HG03108 (cell line): ENCODE measurements at regions not wholly inside any gene's neighbourhood (a gene's known extent, or its start where the extent isn't known, plus 50 kb on each side); places are given as distances from the start of the nearest gene placed in this dataset.

Experiments
- ATAC-seq: cut with Tn5 transposase; IDR thresholded peaks from one replicate; pipeline ENCODE4 v1.9.1; 2021; ENCODE audit warnings: moderate library complexity; ENCODE audit not compliant: unreplicated experiment

GRCh38 chr10:113434950-113435349 is 117.9 kb upstream of the HABP2 start:
- no peak for ATAC-seq

- no peak for ATAC-seq
Observed at GRCh38 chr10:113435881-113436280, 117.0 kb upstream of the HABP2 start.

GRCh38 chr10:113436851-113437250 is 116.0 kb upstream of the HABP2 start:
- no peak for ATAC-seq

GRCh38 chr10:113438652-113439051 is 114.2 kb upstream of the HABP2 start:
- no peak for ATAC-seq

- ATAC-seq: no peak
Observed at GRCh38 chr10:113441220-113441619, 111.6 kb upstream of the HABP2 start.

GRCh38 chr10:113441686-113442270 is 111.1 kb upstream of the HABP2 start:
- no peak for ATAC-seq

- ATAC-seq: no peak
Observed at GRCh38 chr10:113442336-113442735, 110.5 kb upstream of the HABP2 start.

GRCh38 chr10:113443141-113443925 is 109.5 kb upstream of the HABP2 start:
- ATAC-seq: no peak

- ATAC-seq: no peak
Observed at GRCh38 chr10:113444766-113445365, 108.0 kb upstream of the HABP2 start.

- no peak for ATAC-seq
Observed at GRCh38 chr10:113445736-113446135, 107.1 kb upstream of the HABP2 start.

- no peak for ATAC-seq
Observed at GRCh38 chr10:113446739-113447138, 106.1 kb upstream of the HABP2 start.

GRCh38 chr10:113447278-113447677 is 105.6 kb upstream of the HABP2 start:
- ATAC-seq: no peak

- no peak for ATAC-seq
Observed at GRCh38 chr10:113449006-113449695, 103.7 kb upstream of the HABP2 start.

GRCh38 chr10:113450046-113450804 is 102.6 kb upstream of the HABP2 start:
- no peak for ATAC-seq

- no peak for ATAC-seq
Observed at GRCh38 chr10:113450906-113451305, 101.9 kb upstream of the HABP2 start.

GRCh38 chr10:113452146-113452845 is 100.6 kb upstream of the HABP2 start:
- ATAC-seq: no peak

GRCh38 chr10:113453351-113453750 is 99.5 kb upstream of the HABP2 start:
- no peak for ATAC-seq

- no peak for ATAC-seq
Observed at GRCh38 chr10:113454341-113455061, 98.4 kb upstream of the HABP2 start.

- ATAC-seq: no peak
Observed at GRCh38 chr10:113455947-113456346, 96.9 kb upstream of the HABP2 start.

- ATAC-seq: no peak
Observed at GRCh38 chr10:113456741-113457140, 96.1 kb upstream of the HABP2 start.
